Esophagus muscularis mucosa (tissue), 4 donors: ENCODE measurements at regions not wholly inside any gene's neighbourhood (a gene's known extent, or its start where the extent isn't known, plus 50 kb on each side); places are given as distances from the start of the nearest gene placed in this dataset.

Source experiments
- CTCF ChIP-seq, 3 experiments: fragments of 200-600 bp in 2 of 3; fragments of 450-650 bp in 1 of 3; sonication (generic) in 2 of 3; IDR thresholded peaks; one replicate each; pipeline ENCODE4 v1.5.1; 2017 to 2019; ENCODE audit warnings: antibody characterized with exemption in 3 of 3, mild to moderate bottlenecking in 2 of 3, moderate library complexity in 1 of 3
- EP300 ChIP-seq: sonication (generic); formaldehyde crosslinking; IDR thresholded peaks from one replicate; pipeline ENCODE4 v1.6.1; 2017; ENCODE audit warnings: antibody characterized with exemption
- POLR2A ChIP-seq: fragments of 450-650 bp; IDR thresholded peaks from one replicate; pipeline ENCODE4 v1.6.1; 2017; ENCODE audit warnings: antibody characterized with exemption, moderate library complexity, mild to moderate bottlenecking, low read depth
- POLR2AphosphoS5 ChIP-seq, 2 donors: sonication (generic); formaldehyde crosslinking; IDR thresholded peaks; one replicate each; pipeline ENCODE4 v1.6.1; 2017; ENCODE audit warnings: antibody characterized with exemption in 2 of 2

GRCh38 chr4:187362937-187363857 is 632.4 kb upstream of the ZFP42 start:
- TF ChIP-seq POLR2AphosphoS5 (IDR thresholded peaks at IDR 0.05) = no peak
- no peak for TF ChIP-seq CTCF (IDR thresholded peaks at IDR 0.05)
- no peak for TF ChIP-seq EP300
- TF ChIP-seq POLR2A = no peak
